Mucosa of rectum (tissue), 2 donors: ENCODE measurements at regions not wholly inside any gene's neighbourhood (a gene's known extent, or its start where the extent isn't known, plus 50 kb on each side); places are given as distances from the start of the nearest gene placed in this dataset.

Experiments used
- H3K27ac ChIP-seq, 2 donors: one replicate each; pipeline ENCODE4 v1.7.0; 2013; ENCODE audit warnings: inconsistent platforms in 2 of 2, low read depth in 2 of 2, low read length in 2 of 2
- H3K27me3 ChIP-seq, 2 donors: one replicate each; pipeline ENCODE4 v1.7.0; 2013; ENCODE audit warnings: low read length in 2 of 2; ENCODE audit not compliant: control insufficient read depth in 2 of 2, insufficient read depth in 2 of 2
- H3K36me3 ChIP-seq, 2 donors: one replicate each; pipeline ENCODE4 v1.7.0; 2013; ENCODE audit warnings: low read length in 2 of 2; ENCODE audit not compliant: control insufficient read depth in 2 of 2, insufficient read depth in 2 of 2
- H3K4me1 ChIP-seq, 2 donors: one replicate each; pipeline ENCODE4 v1.7.0; 2013; ENCODE audit warnings: low read length in 2 of 2, mild to moderate bottlenecking in 1 of 2; ENCODE audit not compliant: control insufficient read depth in 2 of 2, insufficient read depth in 2 of 2
- H3K4me3 ChIP-seq, 2 donors: one replicate each; pipeline ENCODE4 v1.7.0; 2013; ENCODE audit warnings: low read length in 2 of 2
- H3K9ac ChIP-seq, 2 donors: one replicate each; pipeline ENCODE4 v1.7.0; 2013; ENCODE audit warnings: low read length in 2 of 2, low read depth in 1 of 2, mild to moderate bottlenecking in 1 of 2
- H3K9me3 ChIP-seq, 2 donors: one replicate each; pipeline ENCODE4 v1.7.0; 2013; ENCODE audit warnings: low read length in 2 of 2; ENCODE audit not compliant: control insufficient read depth in 2 of 2
- donor health status: healthy.
- donor health status: Normal muscosa, but diverticular disease.

- Histone ChIP-seq H3K9me3 (no peaks in the 10 kb centered on the region), H3K4me1 (no peaks in the 10 kb centered on the region), H3K36me3 (no peaks in the 10 kb centered on the region), H3K27ac (no peak overlapping the region), H3K9ac (no peak overlapping the region), H3K4me3 (no peak overlapping the region), H3K27me3 (no peaks in the 10 kb centered on the region)
Observed at GRCh38 chr9:1455766-1456165, 405.6 kb downstream of the DMRT2 start.

DNA sequence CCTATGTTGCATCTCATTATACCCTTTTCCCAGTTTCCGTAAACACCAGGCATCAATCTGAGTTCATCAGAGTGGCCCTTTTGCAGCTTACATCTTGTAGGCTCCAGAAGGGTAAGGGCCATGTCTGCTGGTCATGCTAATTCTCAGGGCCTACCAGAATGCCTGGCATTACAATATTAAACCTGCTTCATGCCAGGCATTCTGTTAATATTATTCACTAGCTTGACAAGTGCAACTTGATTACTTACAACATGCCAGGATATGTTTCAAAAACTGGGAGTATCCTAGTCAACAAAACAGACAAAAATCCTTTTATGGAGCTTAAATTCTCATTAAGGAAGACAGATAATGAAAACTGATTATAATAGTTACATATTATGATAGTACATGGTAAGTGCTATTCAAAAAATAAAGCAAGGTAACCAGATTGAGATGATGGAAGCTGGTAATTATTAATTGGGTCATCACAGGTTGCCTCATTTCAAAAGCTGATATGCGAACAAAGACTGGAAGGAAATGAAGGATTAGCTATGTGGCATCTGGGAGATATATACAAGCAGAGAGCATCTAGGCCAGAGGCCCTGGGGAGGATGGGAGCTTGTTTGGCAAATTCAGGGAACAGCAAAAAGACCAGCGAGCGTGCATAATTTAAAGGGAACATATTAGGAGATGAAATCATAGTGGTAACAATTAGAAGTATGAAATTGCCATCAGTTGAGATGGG, 406.3 kb downstream of the DMRT2 start:
- Histone ChIP-seq H3K27ac (no peak overlapping the region), H3K36me3 (no peaks in the 10 kb centered on the region), H3K4me3 (no peak overlapping the region), H3K9ac (no peak overlapping the region), H3K9me3 (no peaks in the 10 kb centered on the region), H3K4me1 (no peaks in the 10 kb centered on the region), H3K27me3 (no peaks in the 10 kb centered on the region)

- Histone ChIP-seq H3K4me3 (no peak overlapping the region), H3K27ac (no peak overlapping the region), H3K27me3 (no peaks in the 10 kb centered on the region), H3K9ac (no peak overlapping the region), H3K36me3 (no peaks in the 10 kb centered on the region), H3K4me1 (no peaks in the 10 kb centered on the region), H3K9me3 (no peaks in the 10 kb centered on the region)
Observed at GRCh38 chr9:1457460-1457859, 407.3 kb downstream of the DMRT2 start.

- no peaks in the 10 kb centered on the region for H3K36me3 ChIP-seq
- H3K27me3 ChIP-seq = no peaks in the 10 kb centered on the region
- H3K4me3 ChIP-seq = no peak overlapping the region
- H3K9ac ChIP-seq = no peak overlapping the region
- peaks cover 0 to 4% of the 10 kb centered on the region in 2 donors for H3K4me1 ChIP-seq
- no peaks in the 10 kb centered on the region for H3K9me3 ChIP-seq
- H3K27ac ChIP-seq = no peak overlapping the region
Observed at GRCh38 chr9:1458503-1458902, 408.3 kb downstream of the DMRT2 start.

DNA sequence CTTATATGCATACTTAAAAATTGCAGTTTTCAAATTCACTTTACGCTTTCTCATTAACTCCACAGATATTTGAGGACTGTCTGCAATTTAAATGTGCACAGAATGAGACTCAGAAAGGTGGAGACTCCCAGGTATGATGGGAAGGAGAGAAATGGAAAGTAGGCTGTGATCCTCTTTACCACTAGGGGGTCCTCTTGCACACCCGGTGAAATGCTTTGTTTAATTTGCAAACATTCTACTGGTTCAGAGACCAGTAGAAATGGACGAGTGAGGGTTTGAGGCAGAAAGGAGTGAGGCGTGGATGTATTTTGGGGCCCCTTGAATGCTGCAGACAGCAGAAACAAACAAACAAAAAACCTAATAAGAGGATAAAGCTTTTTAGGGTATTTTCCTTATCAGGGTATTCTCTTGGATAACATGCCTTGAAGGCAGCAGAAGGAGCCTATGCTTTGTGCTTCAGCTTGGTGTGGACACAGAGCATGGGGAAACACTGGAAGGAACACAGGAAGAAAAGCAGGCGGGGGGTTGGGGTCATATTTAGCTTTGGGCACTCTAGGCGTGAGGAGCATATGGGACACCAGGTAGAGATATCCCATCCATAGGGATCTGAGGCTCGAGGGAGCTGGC, 410.1 kb downstream of the DMRT2 start:
- no peaks in the 10 kb centered on the region for H3K27me3 ChIP-seq
- no peak overlapping the region for H3K4me3 ChIP-seq
- no peaks in the 10 kb centered on the region for H3K9me3 ChIP-seq
- no peak overlapping the region for H3K27ac ChIP-seq
- H3K9ac ChIP-seq = no peak overlapping the region
- no peaks in the 10 kb centered on the region for H3K36me3 ChIP-seq
- peaks cover 0 to 10% of the 10 kb centered on the region in 2 donors for H3K4me1 ChIP-seq

GRCh38 chr9:1461812-1462211, 411.7 kb downstream of the DMRT2 start:
- Histone ChIP-seq H3K27ac (no peak overlapping the region), H3K27me3 (no peaks in the 10 kb centered on the region), H3K9ac (no peak overlapping the region), H3K9me3 (no peaks in the 10 kb centered on the region), H3K4me3 (no peak overlapping the region), H3K4me1 (peaks cover 0 to 10% of the 10 kb centered on the region in 2 donors), H3K36me3 (no peaks in the 10 kb centered on the region)

DNA sequence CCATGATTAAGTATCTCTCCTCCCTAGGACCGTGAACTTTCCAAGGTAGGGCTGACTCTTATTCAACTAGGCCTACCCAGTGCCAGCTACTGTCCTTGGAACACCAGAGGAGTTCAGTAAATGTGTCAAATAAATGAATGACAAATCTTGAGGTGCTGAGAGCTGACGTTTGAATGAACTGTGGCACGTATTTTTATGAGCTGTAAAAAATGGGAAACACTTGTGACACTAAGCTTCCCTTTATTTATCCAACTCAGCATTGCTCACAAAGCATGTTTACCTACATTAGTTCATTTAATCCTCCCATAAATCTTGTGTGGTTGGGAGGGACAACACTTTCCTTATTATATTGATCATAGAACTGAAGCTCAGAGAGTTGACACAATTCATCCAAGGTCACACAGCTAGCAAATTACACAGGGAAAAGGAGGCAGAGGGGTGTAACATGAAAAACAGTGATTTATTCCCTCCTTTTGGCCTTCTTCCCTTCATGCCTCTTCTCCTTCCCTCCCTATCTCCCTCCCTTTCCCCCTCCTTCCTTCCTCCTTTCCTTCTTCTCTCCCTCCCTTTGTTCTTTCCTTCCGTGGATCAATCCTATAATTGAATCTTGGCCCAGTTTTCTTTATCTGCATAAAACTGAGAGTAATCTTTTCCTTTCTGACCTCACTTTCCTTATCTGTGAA, 412.6 kb downstream of the DMRT2 start:
- Histone ChIP-seq H3K4me3 (no peak overlapping the region), H3K9ac (no peak overlapping the region), H3K4me1 (peaks cover 0 to 10% of the 10 kb centered on the region in 2 donors), H3K36me3 (no peaks in the 10 kb centered on the region), H3K27ac (no peak overlapping the region), H3K9me3 (no peaks in the 10 kb centered on the region), H3K27me3 (no peaks in the 10 kb centered on the region)

- no peaks in the 10 kb centered on the region for H3K27me3 ChIP-seq
- H3K27ac ChIP-seq = no peak overlapping the region
- H3K4me1 ChIP-seq = no peaks in the 10 kb centered on the region
- no peaks in the 10 kb centered on the region for H3K36me3 ChIP-seq
- no peak overlapping the region for H3K9ac ChIP-seq
- no peaks in the 10 kb centered on the region for H3K9me3 ChIP-seq
- H3K4me3 ChIP-seq = no peak overlapping the region
Observed at GRCh38 chr9:1469996-1470395, 419.8 kb downstream of the DMRT2 start.

GRCh38 chr9:1473956-1474634, 423.9 kb downstream of the DMRT2 start:
- no peaks in the 10 kb centered on the region for H3K27me3 ChIP-seq
- H3K4me3 ChIP-seq = no peak overlapping the region
- H3K4me1 ChIP-seq = no peaks in the 10 kb centered on the region
- no peak overlapping the region for H3K27ac ChIP-seq
- H3K36me3 ChIP-seq = no peaks in the 10 kb centered on the region
- no peak overlapping the region for H3K9ac ChIP-seq
- H3K9me3 ChIP-seq = no peaks in the 10 kb centered on the region

- no peaks in the 10 kb centered on the region for H3K27me3 ChIP-seq
- H3K4me1 ChIP-seq = no peaks in the 10 kb centered on the region
- H3K9me3 ChIP-seq = no peaks in the 10 kb centered on the region
- no peak overlapping the region for H3K27ac ChIP-seq
- no peaks in the 10 kb centered on the region for H3K36me3 ChIP-seq
- H3K4me3 ChIP-seq = no peak overlapping the region
- H3K9ac ChIP-seq = no peak overlapping the region
Observed at GRCh38 chr9:1474671-1475070, 424.5 kb downstream of the DMRT2 start.
